IMR-90 (cell line): ENCODE measurements at regions not wholly inside any gene's neighbourhood (a gene's known extent, or its start where the extent isn't known, plus 50 kb on each side); places are given as distances from the start of the nearest gene placed in this dataset.

Source experiments
- ATAC-seq: fragments of 200-7000 bp; cut with Tn5 transposase; 2 replicates; pipeline ENCODE4 v1.9.1; 2020; ENCODE audit warnings: low read depth, mild to moderate bottlenecking, moderate library complexity
- BruUV-seq: library from RNA; stranded (reverse); fragments of 400-500 nt; replicated peaks from 2 replicates; lab custom pipeline; 2021; lab: Mats Ljungman, UMichigan
- CTCF ChIA-PET: fragments of 300-600 bp; formaldehyde crosslinking; extraction: SDS; loops from one replicate; lab custom pipeline; 2021; ENCODE audit warnings: antibody characterized with exemption; lab: Yijun Ruan, JAX
- POLR2A ChIA-PET: fragments of 300-600 bp; sonication (Branson Sonifier 250); formaldehyde crosslinking; loops from one replicate; lab custom pipeline; 2022; ENCODE audit warnings: antibody characterized with exemption; ENCODE audit not compliant: unreplicated experiment; lab: Charles Lee
- DNase-seq: peaks from one replicate; pipeline ENCODE4 v3.0.0; 2013
- H2AFZ ChIP-seq: replicated peaks from 2 replicates; pipeline ENCODE3; 2013; ENCODE audit warnings: low read length, mild to moderate bottlenecking; ENCODE audit not compliant: poor library complexity
- H2AK5ac ChIP-seq: 2 replicates; pipeline ENCODE4 v1.6.1; 2013; ENCODE audit warnings: low read depth, low read length, inconsistent platforms
- H2AK9ac ChIP-seq: replicated peaks from 2 replicates; pipeline ENCODE3; 2013; ENCODE audit warnings: mild to moderate bottlenecking, low read depth, low read length, moderate library complexity; ENCODE audit not compliant: poor library complexity
- H2BK120ac ChIP-seq: 2 replicates; pipeline ENCODE4 v1.6.1; 2013; ENCODE audit warnings: low read depth, low read length, inconsistent platforms
- H2BK15ac ChIP-seq: 3 replicates; pipeline ENCODE4 v1.6.1; 2013; ENCODE audit warnings: low read depth, low read length, inconsistent platforms
- H2BK20ac ChIP-seq: 2 replicates; pipeline ENCODE4 v1.6.1; 2013; ENCODE audit warnings: low read depth, mild to moderate bottlenecking, inconsistent platforms, low read length, moderate library complexity
- H2BK5ac ChIP-seq: 2 replicates; pipeline ENCODE4 v1.6.1; 2013; ENCODE audit warnings: mild to moderate bottlenecking, low read depth, low read length, inconsistent platforms; ENCODE audit not compliant: poor library complexity, severe bottlenecking
- H3K14ac ChIP-seq: replicated peaks from 2 replicates; pipeline ENCODE4 v1.6.1; 2013; ENCODE audit warnings: low read depth, low read length, inconsistent platforms
- H3K18ac ChIP-seq: 2 replicates; pipeline ENCODE4 v1.6.1; 2013; ENCODE audit warnings: low read depth, low read length, control low read depth
- H3K23ac ChIP-seq: 2 replicates; pipeline ENCODE4 v1.6.1; 2013; ENCODE audit warnings: low read depth, low read length, inconsistent platforms
- H3K27ac ChIP-seq: 2 replicates; pipeline ENCODE4 v1.5.1; 2013; ENCODE audit warnings: mild to moderate bottlenecking, control low read depth, low read length; ENCODE audit not compliant: insufficient read depth
- H3K27me3 ChIP-seq: 2 replicates; pipeline ENCODE4 v1.6.1; 2013; ENCODE audit warnings: low read length; ENCODE audit not compliant: control insufficient read depth, insufficient read depth
- H3K36me3 ChIP-seq: 2 replicates; pipeline ENCODE4 v1.6.1; 2013; ENCODE audit warnings: low read length, mixed read lengths; ENCODE audit not compliant: control insufficient read depth, insufficient read depth
- H3K4ac ChIP-seq: 2 replicates; pipeline ENCODE4 v1.6.1; 2013; ENCODE audit warnings: low read depth, low read length, inconsistent platforms
- H3K4me1 ChIP-seq: 2 replicates; pipeline ENCODE4 v1.6.1; 2013; ENCODE audit warnings: low read length, mixed read lengths; ENCODE audit not compliant: control insufficient read depth, insufficient read depth
- H3K4me2 ChIP-seq: 2 replicates; pipeline ENCODE4 v1.6.1; 2013; ENCODE audit warnings: low read depth, mild to moderate bottlenecking, control low read depth, low read length, moderate library complexity
- H3K4me3 ChIP-seq: 2 replicates; pipeline ENCODE4 v1.5.1; 2013; ENCODE audit warnings: low read depth, mild to moderate bottlenecking, control low read depth, low read length, moderate library complexity; ENCODE audit not compliant: insufficient read depth
- H3K56ac ChIP-seq: 2 replicates; pipeline ENCODE4 v1.6.1; 2013; ENCODE audit warnings: low read length, inconsistent platforms; ENCODE audit not compliant: insufficient read depth; ENCODE audit errors: extremely low read depth
- H3K79me1 ChIP-seq, 2 experiments: 2 replicates each; pipeline ENCODE4 v1.6.1; 2013; ENCODE audit warnings: low read length in 2 of 2, inconsistent platforms in 1 of 2, low read depth in 1 of 2
- H3K9ac ChIP-seq: 2 replicates; pipeline ENCODE4 v1.6.1; 2013; ENCODE audit warnings: low read depth, low read length, control low read depth
- H3K9me1 ChIP-seq: 2 replicates; pipeline ENCODE4 v1.6.1; 2013; ENCODE audit warnings: low read length, inconsistent platforms; ENCODE audit not compliant: insufficient read depth
- H3K9me3 ChIP-seq: 2 replicates; pipeline ENCODE4 v1.6.1; 2013; ENCODE audit warnings: low read length; ENCODE audit not compliant: control insufficient read depth, insufficient read depth
- H4K20me1 ChIP-seq: 2 replicates; pipeline ENCODE4 v1.6.1; 2013; ENCODE audit warnings: low read length, inconsistent platforms; ENCODE audit not compliant: insufficient read depth
- H4K5ac ChIP-seq: 2 replicates; pipeline ENCODE4 v1.6.1; 2013; ENCODE audit warnings: mild to moderate bottlenecking, low read depth, low read length, control low read depth
- H4K8ac ChIP-seq, 2 experiments: 2 replicates each; pipeline ENCODE4 v1.6.1; 2013; ENCODE audit warnings: low read depth in 2 of 2, low read length in 2 of 2, control low read depth in 1 of 2, inconsistent platforms in 1 of 2
- H4K91ac ChIP-seq: 2 replicates; pipeline ENCODE4 v1.6.1; 2013; ENCODE audit warnings: low read depth, low read length, inconsistent platforms; ENCODE audit not compliant: insufficient read depth
- CEBPB ChIP-seq: IDR thresholded peaks from 2 replicates; pipeline ENCODE4 v1.6.1; 2012; ENCODE audit warnings: low read depth, low read length, improper control_type of control experiment
- FOS ChIP-seq: fragments of 150-350 bp; IDR thresholded peaks from 2 replicates; pipeline ENCODE4 v1.6.1; 2016; ENCODE audit warnings: low read depth, low read length
- MAFK ChIP-seq: IDR thresholded peaks from 2 replicates; pipeline ENCODE4 v1.6.1; 2012; ENCODE audit warnings: low read depth, low read length, improper control_type of control experiment
- MAZ ChIP-seq: IDR thresholded peaks from 2 replicates; pipeline ENCODE4 v1.6.1; 2012; ENCODE audit warnings: low read depth, mild to moderate bottlenecking, low read length, improper control_type of control experiment, moderate library complexity, borderline replicate concordance
- NFE2L2 ChIP-seq: fragments of 150-350 bp; IDR thresholded peaks from 2 replicates; pipeline ENCODE4 v1.6.1; 2016; ENCODE audit warnings: low read depth, mild to moderate bottlenecking, low read length
- RAD21 ChIP-seq: IDR thresholded peaks from 2 replicates; pipeline ENCODE4 v1.6.1; 2012; ENCODE audit warnings: low read length, improper control_type of control experiment
- WGBS, 2 experiments: methylation state at CpG; one replicate each; pipeline versions ENCODE4 v1.1.5 to v1.1.7; 2013; ENCODE audit warnings: missing lambda C conversion rate in 2 of 2; ENCODE audit not compliant: insufficient read length in 1 of 2; ENCODE audit errors: extremely low coverage in 2 of 2; 5-methylcytosine and 5-hydroxymethylcytosine counted together
- dilution Hi-C: fragments of 300-500 bp; cut with HindIII; formaldehyde crosslinking; loops from one replicate; pipeline ENCODE4 v1.14.3; 2018; ENCODE audit warnings: low sequenced_read_pairs; ENCODE audit not compliant: unreplicated experiment
- in situ Hi-C: fragments of 300-500 bp; cut with MboI; formaldehyde crosslinking; loops from 3 replicates; pipeline ENCODE4 v1.14.3; 2019; ENCODE audit warnings: low sequenced_read_pairs, inconsistent platforms, mixed read lengths
- intact Hi-C: fragments of 100-400 bp; cut with micrococcal nuclease; formaldehyde crosslinking; loops from 2 replicates; pipeline ENCODE4 v1.10.0; 2022

DNA sequence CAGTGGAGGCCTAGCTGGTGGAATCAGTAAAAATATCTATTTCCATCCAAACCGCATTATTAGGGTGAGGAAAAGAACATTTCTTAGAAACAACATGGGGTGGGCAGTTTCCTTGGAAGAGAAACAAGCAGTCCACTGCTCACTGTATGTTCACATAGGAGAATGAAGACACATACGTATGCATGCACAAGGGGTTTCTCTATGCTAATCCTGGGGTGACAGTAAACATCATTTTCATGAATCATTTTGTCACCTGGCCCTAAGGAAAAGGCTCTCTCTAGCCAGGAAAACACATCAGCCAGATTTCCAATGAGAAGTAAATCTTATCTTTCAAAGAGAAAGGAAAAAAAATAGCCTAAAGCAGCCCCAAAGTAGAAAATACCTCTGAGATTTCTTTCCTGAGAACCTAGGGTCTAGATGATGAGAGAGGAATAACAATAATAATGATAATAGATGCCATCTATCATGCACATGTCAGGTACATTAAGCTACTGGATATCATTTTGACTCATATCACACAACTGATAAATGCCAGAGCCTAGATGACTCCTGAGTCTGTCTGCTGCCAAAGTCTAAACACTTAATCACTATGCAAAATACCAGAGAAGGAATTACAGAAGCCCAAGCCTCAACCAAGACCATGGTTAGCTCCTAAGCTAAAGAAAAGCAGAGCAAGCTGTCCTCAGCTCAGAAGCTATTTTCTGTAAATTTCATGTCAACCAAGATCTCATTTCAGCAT, 520.5 kb upstream of the TMPO start:
- H2BK5ac ChIP-seq, result no peak overlapping the region
- no peaks in the 10 kb centered on the region for H3K27me3 ChIP-seq
- DNase-seq, result no peak
- no peaks in the 10 kb centered on the region for H3K4me1 ChIP-seq
- TF ChIP-seq MAFK, result no peak
- TF ChIP-seq FOS, result no peak
- no peak for TF ChIP-seq NFE2L2
- no peak for TF ChIP-seq RAD21
- TF ChIP-seq CEBPB, result no peak
- TF ChIP-seq MAZ, result no peak
- H3K4me3 ChIP-seq, result no peak overlapping the region
- no peak overlapping the region for H2AFZ ChIP-seq
- no TSS peak for BruUV-seq
- 33% methylated on average over 1 of the region's 2 CpGs; no CpG with 5 or more reads in 1 of the 2 experiments for WGBS, 2 experiments
- no peaks in the 10 kb centered on the region for H3K36me3 ChIP-seq
- in situ Hi-C loops (no loop called here), intact Hi-C loops (no loop called here), dilution Hi-C loops (no loop called here)
- no peak overlapping the region for H2BK120ac ChIP-seq
- H3K4ac ChIP-seq, result no peak overlapping the region
- H3K9ac ChIP-seq, result no peak overlapping the region
- ChIA-PET POLR2A (no interaction called here), CTCF (no interaction called here)
- no peaks in the 10 kb centered on the region for H3K9me1 ChIP-seq
- H3K14ac ChIP-seq, result no peak overlapping the region
- no peak for ATAC-seq
- H2BK20ac ChIP-seq, result no peak overlapping the region
- H4K91ac ChIP-seq, result no peak overlapping the region
- no peak overlapping the region for H3K23ac ChIP-seq
- no peak overlapping the region for H3K18ac ChIP-seq
- H4K20me1 ChIP-seq, result no peaks in the 10 kb centered on the region
- H3K56ac ChIP-seq, result no peak overlapping the region
- H4K8ac ChIP-seq, result no peak overlapping the region
- no peak overlapping the region for H2AK5ac ChIP-seq
- peaks cover 17% of the 10 kb centered on the region for H3K9me3 ChIP-seq
- no peak overlapping the region for H3K4me2 ChIP-seq
- H4K5ac ChIP-seq, result no peak overlapping the region
- H3K27ac ChIP-seq, result no peak overlapping the region
- H3K79me1 ChIP-seq, result no peaks in the 10 kb centered on the region
- no peak overlapping the region for H2BK15ac ChIP-seq
- H2AK9ac ChIP-seq, result no peak overlapping the region
